Right renal pelvis (tissue), 4 donors: ENCODE measurements at regions not wholly inside any gene's neighbourhood (a gene's known extent, or its start where the extent isn't known, plus 50 kb on each side); places are given as distances from the start of the nearest gene placed in this dataset.
"Not testable (repeated sequence)": the region's sequence is repeated elsewhere in the genome, so short reads cannot be mapped to it uniquely, and the experiment has no call there.

Experiments used
- DNase-seq, 4 donors: peaks; one replicate each; pipeline ENCODE4 v3.0.0-alpha.2; 2013; ENCODE audit warnings: low read depth in 4 of 4, low spot score in 3 of 4, missing footprints in 1 of 4

DNA sequence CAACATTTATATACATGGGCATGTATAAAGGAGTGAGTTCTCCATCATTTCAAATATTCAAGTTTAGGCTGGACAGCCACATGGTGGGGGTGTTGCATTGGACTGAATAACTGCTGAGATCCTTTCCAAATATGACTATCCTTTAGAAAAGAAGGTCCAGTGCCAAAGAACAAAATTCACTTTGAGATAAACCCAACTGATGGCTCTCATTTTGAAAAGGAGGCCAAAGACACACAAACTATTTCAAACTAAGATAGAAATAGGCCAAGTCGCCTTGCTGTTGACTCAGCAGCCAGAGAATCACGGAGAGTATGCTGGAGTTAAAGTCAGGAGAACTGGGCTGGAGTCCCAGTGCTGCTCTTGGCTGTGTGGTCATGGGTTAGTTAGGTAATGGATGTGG, 204.5 kb upstream of the LRATD1 start:
- DNase-seq = no peak

DNA sequence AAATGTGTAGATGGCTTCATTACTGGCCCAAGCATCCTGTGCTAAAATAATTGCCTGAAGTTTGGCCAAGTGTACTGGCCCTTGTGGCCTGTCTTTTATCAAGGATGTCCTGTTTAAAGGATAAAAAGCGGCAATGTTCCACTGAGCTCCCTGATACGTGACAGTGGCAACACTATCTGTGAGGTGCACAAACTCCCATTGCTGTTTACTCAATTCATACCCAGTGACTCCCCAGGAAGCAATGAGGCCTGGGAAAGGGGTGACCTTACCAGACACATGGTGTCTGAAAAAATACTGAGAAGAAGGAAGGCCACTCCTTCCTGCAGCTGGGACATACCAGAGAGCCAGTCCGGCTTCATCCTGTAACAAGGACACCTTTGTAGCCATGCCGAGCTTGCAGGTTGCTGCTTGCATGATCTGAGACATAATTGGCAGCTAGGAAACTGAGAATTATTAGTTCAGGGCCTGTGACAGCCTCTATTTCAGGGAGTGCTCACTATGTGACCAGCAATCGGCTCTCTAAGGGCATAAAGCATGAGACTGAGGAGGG, 198.5 kb upstream of the LRATD1 start:
- DNase-seq = no peak

DNA sequence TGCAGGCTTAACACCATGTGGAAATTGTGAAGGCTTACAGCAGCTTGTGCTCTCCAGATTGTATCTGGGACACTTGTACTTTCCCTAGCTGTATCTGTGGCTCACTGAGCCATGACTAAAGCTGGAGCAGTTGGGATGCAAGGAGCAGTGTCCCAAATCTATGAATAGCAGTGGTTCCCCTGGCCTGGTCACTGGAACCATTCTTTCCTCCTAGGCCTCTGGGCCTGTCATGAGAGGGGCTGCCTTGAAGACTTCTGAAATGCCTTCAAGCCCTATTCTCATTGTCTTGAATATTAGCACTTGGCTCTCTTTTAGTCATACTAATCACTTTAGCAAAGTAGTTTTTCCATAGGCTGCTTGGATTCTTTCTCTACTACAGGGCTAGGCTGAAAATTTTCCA, 186.8 kb upstream of the LRATD1 start:
- no peak for DNase-seq

DNA sequence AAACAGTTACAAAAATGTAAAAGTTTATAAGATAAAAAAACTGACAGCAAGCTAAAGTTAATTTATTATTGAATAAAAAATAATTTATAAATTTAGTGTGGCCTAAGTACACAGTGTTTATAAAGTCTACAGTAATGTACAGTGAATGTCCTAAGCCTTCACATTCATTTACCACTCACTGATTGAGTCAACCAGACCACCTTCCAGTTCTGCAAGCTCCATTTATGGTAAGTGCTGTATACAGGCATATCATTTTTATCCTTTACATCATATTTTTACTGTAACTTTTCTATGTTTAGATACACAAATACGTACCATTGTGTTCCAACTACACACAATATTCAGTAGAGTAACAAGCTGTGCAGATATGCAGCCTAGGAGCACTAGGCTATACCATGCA, 184.2 kb upstream of the LRATD1 start:
- no peak for DNase-seq

GRCh38 chr2:14451312-14451711, 181.2 kb upstream of the LRATD1 start:
- DNase-seq = no peak

- no peak for DNase-seq
Observed at GRCh38 chr2:14454202-14454601, 178.3 kb upstream of the LRATD1 start.

GRCh38 chr2:14459786-14460325, 172.7 kb upstream of the LRATD1 start:
- DNase-seq = no peak

DNA sequence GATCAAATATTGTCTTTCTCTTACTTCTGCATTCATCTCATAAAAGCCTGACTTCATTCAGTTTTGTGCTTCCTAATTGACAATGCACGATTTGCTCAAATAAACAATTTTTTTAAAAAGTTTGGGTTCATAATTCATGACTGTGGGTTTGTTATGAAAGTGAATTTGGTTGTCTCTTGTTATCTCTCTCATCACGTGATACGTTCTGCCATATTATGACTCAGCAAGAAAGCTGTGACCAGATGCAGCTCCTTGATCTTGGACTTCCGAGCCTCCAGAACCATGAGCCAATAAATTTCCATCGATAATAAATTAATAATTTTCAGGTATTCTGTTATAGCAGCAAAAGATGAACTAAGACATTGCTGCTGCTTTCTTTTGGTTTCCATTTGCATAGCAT, 156.5 kb upstream of the LRATD1 start:
- no peak for DNase-seq

DNA sequence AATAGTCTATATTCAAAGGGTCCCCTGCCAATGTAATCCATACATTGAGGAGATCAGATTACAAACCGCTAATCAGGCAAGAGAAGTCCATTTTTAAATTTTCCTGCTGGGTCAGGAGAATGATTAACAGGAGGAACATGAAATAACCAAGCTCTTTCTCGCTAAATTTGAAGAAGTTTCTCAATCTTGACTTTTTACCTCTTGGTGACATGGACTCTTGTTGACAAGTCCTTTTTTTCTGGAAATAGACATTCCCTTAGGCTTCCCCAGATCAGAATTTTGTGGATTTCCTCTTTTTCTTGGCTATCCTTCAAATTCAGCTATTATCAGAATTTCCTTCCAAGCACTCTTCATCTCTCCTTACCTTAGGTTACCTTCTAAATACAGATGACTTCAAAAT, 153.0 kb upstream of the LRATD1 start:
- no peak for DNase-seq

- no peak for DNase-seq
Observed at GRCh38 chr2:14480120-14480519, 152.4 kb upstream of the LRATD1 start.

DNA sequence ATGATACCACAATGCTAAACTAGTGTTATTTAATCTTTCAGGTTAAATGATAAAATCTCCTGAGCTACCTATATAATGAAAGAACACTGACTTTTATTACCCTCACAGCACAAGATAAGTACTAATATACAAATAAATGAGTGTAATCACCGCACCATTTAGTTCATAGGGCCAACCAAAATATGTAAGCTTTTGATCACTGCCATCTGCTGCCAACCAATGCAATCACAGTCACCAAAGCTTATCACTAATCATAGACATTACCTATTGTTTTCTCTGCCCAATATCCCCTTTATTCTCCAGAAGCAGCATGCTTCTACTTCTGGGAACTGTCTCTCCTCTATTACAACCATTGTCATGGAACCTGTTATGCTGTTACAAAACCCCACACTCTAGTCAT, 151.6 kb upstream of the LRATD1 start:
- DNase-seq = no peak

DNA sequence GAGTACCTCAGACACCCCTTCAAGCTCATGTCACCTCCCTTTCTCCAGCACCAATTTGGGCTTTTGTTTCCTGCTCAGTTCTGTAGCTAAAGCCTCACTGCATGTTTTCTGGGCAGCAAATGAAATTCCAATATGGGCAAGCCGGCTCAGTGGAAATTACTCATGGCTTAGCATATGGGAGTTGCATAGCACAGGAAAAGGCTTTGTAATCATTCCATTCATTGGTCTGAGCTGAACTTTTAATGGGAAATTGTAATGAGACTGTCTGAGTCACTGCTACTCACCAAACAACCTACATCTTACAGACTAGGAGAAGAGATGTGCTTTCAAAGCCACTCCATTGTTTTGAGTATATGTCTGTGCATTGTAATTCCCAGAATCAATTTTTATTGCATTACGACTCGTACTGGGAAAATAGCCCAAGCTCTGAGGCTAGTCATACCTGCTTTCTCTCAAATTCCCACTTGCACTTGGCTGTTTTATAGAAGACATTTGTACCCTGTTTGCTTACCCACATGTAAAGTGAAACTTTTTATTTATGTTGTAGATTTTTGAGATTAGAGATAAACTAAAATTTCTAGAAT, 139.5 kb upstream of the LRATD1 start:
- no peak for DNase-seq

- no peak for DNase-seq
Observed at GRCh38 chr2:14494759-14495158, 137.8 kb upstream of the LRATD1 start.

DNA sequence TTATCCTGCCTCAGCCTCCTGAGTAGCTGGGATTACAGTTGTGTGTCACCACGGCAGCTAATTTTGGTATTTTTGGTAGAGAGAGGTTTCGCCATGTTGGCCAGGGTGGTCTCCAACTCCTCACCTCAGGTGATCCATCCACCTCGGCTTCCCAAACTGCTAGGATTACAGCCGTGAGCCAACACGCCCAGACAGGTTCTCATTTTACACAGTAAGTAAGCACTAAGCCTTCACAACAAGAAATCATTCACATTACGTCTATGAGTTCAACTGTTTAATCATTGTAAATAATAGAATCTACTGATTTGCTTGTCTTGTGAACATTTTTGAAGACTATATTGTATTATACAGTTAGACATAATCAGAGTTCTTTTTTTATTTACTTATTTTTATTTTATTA, 131.5 kb upstream of the LRATD1 start:
- DNase-seq = no peak

DNA sequence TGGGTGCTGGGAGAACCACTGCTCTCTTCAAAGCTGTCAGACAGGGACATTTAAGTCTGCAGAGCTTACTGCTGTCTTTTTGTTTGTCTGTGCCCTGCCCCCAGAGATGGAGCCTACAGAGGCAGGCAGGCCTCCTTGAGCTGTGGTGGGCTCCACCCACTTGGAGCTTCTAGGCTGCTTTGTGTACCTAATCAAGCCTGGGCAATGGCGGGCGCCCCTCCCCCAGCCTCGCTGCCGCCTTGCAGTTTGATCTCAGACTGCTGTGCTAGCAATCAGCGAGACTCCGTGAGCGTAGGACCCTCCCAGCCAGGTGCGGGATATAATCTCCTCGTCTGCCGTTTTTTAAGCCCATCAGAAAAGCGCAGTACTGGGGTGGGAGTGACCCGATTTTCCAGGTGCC, 125.6 kb upstream of the LRATD1 start:
- DNase-seq = not testable (repeated sequence)

- no peak for DNase-seq
Observed at GRCh38 chr2:14511541-14511940, 121.0 kb upstream of the LRATD1 start.

DNA sequence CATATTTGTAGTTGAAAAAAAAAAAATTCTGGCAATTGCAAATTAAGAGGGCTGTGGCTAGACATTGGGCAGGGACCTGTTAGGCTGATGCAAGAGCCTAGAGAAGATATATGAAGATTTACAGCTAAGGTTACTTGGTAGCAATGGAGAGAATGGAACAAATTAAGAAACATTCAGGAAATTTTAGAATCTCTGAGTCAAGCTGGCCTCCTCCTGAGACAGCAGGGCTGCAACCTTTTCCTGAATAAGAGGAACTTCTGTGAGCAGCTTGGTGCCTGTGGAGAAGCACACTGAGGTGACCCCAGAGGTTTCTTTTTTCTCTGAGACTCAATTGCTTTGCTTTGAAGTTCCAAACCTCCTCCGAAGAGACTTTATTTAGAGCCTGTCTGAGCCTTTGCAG, 118.6 kb upstream of the LRATD1 start:
- DNase-seq = no peak

DNA sequence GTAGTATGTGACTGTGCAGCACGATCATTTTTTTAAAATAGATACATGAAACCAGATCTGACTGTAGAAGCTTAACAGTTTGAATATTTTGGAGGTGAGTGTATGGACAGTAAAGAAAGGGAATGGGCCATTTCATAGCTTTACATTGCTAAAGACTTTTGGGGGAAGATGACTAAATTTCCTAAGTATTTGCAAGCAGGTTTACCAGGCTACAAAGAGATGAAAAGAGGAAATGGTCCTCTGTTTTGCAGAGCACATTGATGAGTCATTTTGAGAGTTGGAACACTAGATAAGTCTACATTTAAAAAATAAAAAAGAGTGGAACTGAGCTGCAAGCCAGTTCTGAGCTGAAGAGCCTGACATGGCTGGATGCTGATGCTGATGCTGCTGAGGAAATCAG, 115.7 kb upstream of the LRATD1 start:
- no peak for DNase-seq

DNA sequence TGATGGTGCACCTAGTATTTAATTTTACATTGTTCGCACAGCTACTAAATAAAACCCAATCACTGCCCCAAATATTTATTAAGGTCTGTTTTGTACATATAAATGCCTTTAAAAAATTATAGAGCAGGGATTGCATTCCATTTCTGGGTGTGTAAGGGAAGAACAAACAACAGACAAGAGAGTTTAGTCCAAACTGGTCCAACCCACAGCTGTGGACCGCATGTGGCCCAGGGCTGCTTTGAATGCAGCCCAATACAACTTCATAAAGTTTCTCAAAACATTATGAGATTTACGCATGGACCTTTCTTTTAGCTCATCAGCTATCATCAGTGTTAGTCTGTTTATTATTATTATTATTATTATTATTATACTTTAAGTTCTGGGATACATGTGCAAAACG, 114.8 kb upstream of the LRATD1 start:
- DNase-seq = no peak

DNA sequence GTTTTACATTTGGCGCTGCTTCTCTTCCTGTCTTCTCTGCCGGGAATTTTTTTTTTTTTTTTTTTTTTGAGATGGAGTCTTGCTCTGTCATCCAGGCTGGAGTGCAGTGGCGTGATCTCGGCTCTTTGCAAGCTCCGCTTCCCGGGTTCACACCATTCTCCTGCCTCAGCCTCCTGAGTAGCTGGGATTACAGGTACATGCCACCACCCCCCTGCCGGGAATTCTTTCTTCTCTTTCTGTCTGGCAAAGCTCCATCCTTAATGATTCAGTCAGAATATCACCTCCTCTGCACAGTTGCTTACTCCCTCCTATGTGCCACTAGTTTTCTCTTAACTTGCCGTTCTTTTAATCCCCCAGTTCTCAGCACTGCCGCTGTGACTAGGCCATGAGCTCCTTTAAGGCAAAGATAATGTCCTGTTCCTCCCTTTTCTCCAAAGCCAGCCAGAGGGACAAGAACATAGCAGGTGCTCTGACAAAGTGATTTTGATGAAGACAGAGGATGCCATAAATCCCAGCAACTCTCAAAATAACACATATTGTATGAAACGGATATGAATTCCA, 112.1 kb upstream of the LRATD1 start:
- no peak for DNase-seq

- no peak for DNase-seq
Observed at GRCh38 chr2:14524041-14524802, 108.3 kb upstream of the LRATD1 start.

GRCh38 chr2:14524803-14525080, 107.8 kb upstream of the LRATD1 start:
- no peak for DNase-seq
